DND-41 (cell line): ENCODE measurements at regions not wholly inside any gene's neighbourhood (a gene's known extent, or its start where the extent isn't known, plus 50 kb on each side); places are given as distances from the start of the nearest gene placed in this dataset.

Experiments used
- ATAC-seq: fragments of 200-7000 bp; cut with Tn5 transposase; 3 replicates; pipeline ENCODE4 v1.9.1; 2021; ENCODE audit warnings: low read depth; ENCODE audit not compliant: insufficient read depth
- DNase-seq: peaks from one replicate; pipeline ENCODE4 v3.0.0-alpha.2; 2020
- H2AFZ ChIP-seq: 2 replicates; pipeline ENCODE4 v1.6.0; 2012; ENCODE audit warnings: low read depth, low read length
- H3K27ac ChIP-seq: 2 replicates; pipeline ENCODE4 v1.5.1; 2012; ENCODE audit warnings: low read length, inconsistent platforms
- H3K27me3 ChIP-seq: fragments of 200-600 bp; sonication (generic); 2 replicates; pipeline ENCODE4 v1.6.0; 2012; ENCODE audit warnings: low read length, mild to moderate bottlenecking, inconsistent platforms; ENCODE audit not compliant: insufficient read depth, poor library complexity
- H3K36me3 ChIP-seq: 2 replicates; pipeline ENCODE4 v1.5.1; 2012; ENCODE audit warnings: low read length, inconsistent platforms; ENCODE audit not compliant: insufficient read depth
- H3K4me1 ChIP-seq: 2 replicates; pipeline ENCODE4 v1.5.1; 2012; ENCODE audit warnings: mild to moderate bottlenecking, low read length; ENCODE audit not compliant: insufficient read depth
- H3K4me2 ChIP-seq: 2 replicates; pipeline ENCODE4 v1.6.0; 2012; ENCODE audit warnings: mild to moderate bottlenecking, moderate library complexity, low read length, inconsistent platforms; ENCODE audit not compliant: insufficient read depth
- H3K4me3 ChIP-seq, 2 experiments: fragments of 200-600 bp in 1 of 2; shearing (Covaris generic) in 1 of 2; 2 replicates each; pipeline ENCODE4 v1.5.1; 2012 to 2016; ENCODE audit warnings: inconsistent platforms in 2 of 2, low read length in 2 of 2, mild to moderate bottlenecking in 2 of 2, low read depth in 1 of 2, moderate library complexity in 1 of 2
- H3K79me2 ChIP-seq: 2 replicates; pipeline ENCODE4 v1.6.0; 2012; ENCODE audit warnings: low read length, inconsistent platforms; ENCODE audit not compliant: insufficient read depth
- H3K9ac ChIP-seq: 2 replicates; pipeline ENCODE4 v1.6.0; 2012; ENCODE audit warnings: low read depth, mild to moderate bottlenecking, inconsistent platforms, low read length, moderate library complexity
- H3K9me3 ChIP-seq: 2 replicates; pipeline ENCODE4 v1.5.1; 2012; ENCODE audit warnings: low read length, moderate library complexity, mild to moderate bottlenecking, inconsistent platforms; ENCODE audit not compliant: insufficient read depth, severe bottlenecking
- H4K20me1 ChIP-seq: 2 replicates; pipeline ENCODE4 v1.6.0; 2012; ENCODE audit warnings: low read length; ENCODE audit not compliant: insufficient read depth
- EZH2 ChIP-seq: IDR thresholded peaks from 3 replicates; pipeline ENCODE4 v1.6.1; 2012; ENCODE audit warnings: borderline replicate concordance, low read depth, mild to moderate bottlenecking, moderate library complexity, low read length, inconsistent platforms; ENCODE audit not compliant: severe bottlenecking
- TF ChIP-seq, protein P1 (sequence below): IDR thresholded peaks from 2 replicates; pipeline ENCODE4 v1.5.1; 2012; ENCODE audit warnings: borderline replicate concordance, low read length, moderate library complexity, mild to moderate bottlenecking; ENCODE audit not compliant: poor library complexity, severe bottlenecking; ENCODE audit errors: extremely low read depth

DNA sequence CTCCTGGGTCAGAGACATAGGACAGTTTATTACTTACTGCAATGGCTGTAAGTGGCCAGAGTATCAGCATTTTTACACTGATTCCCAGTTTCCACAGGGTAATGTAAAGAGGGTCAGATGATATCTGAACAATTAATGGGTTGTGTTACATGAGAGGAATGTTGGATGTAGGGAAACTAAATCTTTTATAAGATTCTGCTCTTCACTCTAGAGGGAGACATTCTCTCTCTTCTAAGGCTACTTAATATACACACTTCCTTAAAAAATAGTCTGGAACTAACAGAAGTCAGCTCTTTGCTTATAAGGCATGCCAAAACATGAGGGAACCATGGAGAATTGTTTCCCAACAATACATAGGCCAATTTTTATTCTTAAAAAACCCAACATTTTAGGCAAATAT, 389.8 kb downstream of the ETNK1 start:
- ATAC-seq = no peak
- Histone ChIP-seq H4K20me1 (no peaks in the 10 kb centered on the region), H3K4me2 (no peak overlapping the region), H3K36me3 (no peaks in the 10 kb centered on the region), H3K27me3 (no peaks in the 10 kb centered on the region), H3K79me2 (no peaks in the 10 kb centered on the region), H3K27ac (no peak overlapping the region), H3K4me3 (no peak overlapping the region), H3K9ac (no peak overlapping the region), H3K4me1 (no peaks in the 10 kb centered on the region), H3K9me3 (no peaks in the 10 kb centered on the region), H2AFZ (no peak overlapping the region)
- DNase-seq = no peak
- no peak for TF ChIP-seq EZH2
- TF ChIP-seq, protein P1, sequence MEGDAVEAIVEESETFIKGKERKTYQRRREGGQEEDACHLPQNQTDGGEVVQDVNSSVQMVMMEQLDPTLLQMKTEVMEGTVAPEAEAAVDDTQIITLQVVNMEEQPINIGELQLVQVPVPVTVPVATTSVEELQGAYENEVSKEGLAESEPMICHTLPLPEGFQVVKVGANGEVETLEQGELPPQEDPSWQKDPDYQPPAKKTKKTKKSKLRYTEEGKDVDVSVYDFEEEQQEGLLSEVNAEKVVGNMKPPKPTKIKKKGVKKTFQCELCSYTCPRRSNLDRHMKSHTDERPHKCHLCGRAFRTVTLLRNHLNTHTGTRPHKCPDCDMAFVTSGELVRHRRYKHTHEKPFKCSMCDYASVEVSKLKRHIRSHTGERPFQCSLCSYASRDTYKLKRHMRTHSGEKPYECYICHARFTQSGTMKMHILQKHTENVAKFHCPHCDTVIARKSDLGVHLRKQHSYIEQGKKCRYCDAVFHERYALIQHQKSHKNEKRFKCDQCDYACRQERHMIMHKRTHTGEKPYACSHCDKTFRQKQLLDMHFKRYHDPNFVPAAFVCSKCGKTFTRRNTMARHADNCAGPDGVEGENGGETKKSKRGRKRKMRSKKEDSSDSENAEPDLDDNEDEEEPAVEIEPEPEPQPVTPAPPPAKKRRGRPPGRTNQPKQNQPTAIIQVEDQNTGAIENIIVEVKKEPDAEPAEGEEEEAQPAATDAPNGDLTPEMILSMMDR = no peak

DNA sequence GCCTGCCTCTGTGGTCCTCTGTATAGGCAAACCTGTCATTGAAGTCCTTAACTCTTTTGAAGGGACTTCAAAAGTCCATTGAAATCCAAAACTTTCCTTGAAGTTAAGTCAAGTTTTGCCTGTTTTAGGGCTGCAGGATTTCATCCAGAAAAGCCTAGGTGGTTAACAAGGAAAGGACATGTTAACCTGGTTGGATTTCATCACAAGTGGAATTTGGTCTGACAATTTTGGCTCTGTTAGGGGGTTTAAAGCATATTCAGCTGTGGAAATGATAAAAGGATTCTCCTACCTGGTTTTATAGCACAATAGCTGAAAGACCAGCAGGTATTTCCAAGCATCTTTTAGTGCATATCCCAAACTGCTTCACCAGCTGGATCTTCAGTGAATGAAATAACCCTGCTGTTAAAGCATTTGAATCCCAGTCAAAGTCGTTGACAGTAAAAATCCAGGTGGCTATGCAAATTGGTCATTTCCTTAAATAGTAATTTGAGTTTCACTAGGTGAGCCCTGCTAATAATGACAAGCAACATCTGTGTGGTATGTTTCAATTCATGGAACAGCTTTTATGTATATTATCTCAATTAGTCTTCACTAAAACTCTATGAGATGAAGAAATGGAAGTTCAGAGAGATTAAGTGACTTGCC, 400.5 kb downstream of the ETNK1 start:
- TF ChIP-seq EZH2 = no peak
- TF ChIP-seq, protein P1 = no peak
- Histone ChIP-seq H3K9me3 (no peaks in the 10 kb centered on the region), H3K79me2 (no peaks in the 10 kb centered on the region), H3K36me3 (no peaks in the 10 kb centered on the region), H3K4me3 (no peak overlapping the region), H3K9ac (no peak overlapping the region), H3K4me1 (no peaks in the 10 kb centered on the region), H3K27me3 (peaks cover 4% of the 10 kb centered on the region), H2AFZ (no peak overlapping the region), H3K4me2 (no peak overlapping the region), H4K20me1 (no peaks in the 10 kb centered on the region), H3K27ac (no peak overlapping the region)
- ATAC-seq (no peak), DNase-seq (no peak)

DNA sequence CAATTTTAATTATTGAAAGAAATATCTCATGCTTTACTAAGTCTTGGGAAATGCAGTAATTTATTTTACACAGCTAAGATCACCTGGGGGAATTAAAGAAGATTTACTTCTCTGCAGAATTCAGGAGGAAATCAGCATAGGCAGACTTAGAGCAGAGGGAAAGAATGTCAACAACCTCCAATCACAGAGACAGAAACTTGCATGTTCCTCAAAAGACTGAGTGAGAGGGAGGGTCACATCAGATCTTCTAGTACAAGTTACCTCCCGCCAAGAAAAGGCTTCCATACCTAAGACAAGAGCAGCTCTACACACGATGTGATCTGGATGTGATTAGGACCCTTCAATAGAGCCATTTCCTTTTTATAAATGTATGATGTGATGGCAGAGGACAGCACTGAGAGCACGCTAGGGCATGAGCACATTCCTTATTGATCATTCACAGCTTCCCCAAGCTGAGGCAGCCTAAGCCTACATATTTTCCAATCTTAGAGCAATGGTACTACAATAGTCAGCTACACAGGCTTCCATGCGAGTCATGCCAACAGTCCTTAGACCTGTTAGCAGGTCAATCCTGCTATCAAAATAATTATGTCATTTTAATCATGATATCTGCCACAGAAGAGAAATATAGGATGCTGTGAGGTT, 403.3 kb downstream of the ETNK1 start:
- TF ChIP-seq, protein P1 = no peak
- TF ChIP-seq EZH2 = no peak
- Histone ChIP-seq H3K4me2 (no peak overlapping the region), H4K20me1 (no peaks in the 10 kb centered on the region)

More for the DNA sequence above, 403.3 kb downstream of the ETNK1 start:
- H3K9me3 ChIP-seq = no peaks in the 10 kb centered on the region
- H3K79me2 ChIP-seq = no peaks in the 10 kb centered on the region
- H3K36me3 ChIP-seq = no peaks in the 10 kb centered on the region
- H3K9ac ChIP-seq = no peak overlapping the region
- ATAC-seq (no peak), DNase-seq (no peak)
- peaks cover 4% of the 10 kb centered on the region for H3K27me3 ChIP-seq
- H3K27ac ChIP-seq = no peak overlapping the region
- H2AFZ ChIP-seq = no peak overlapping the region
- no peaks in the 10 kb centered on the region for H3K4me1 ChIP-seq
- no peak overlapping the region for H3K4me3 ChIP-seq
